ENCODE measurements at regions not wholly inside any gene's neighbourhood (a gene's known extent, or its start where the extent isn't known, plus 50 kb on each side); places are given as distances from the start of the nearest gene placed in this dataset.
"Not testable (repeated sequence)": the region's sequence is repeated elsewhere in the genome, so short reads cannot be mapped to it uniquely, and the experiment has no call there.

GRCh38 chr21:28118570-28118969 is 874.1 kb downstream of the LTN1 start:
- TF ChIP-seq MAX (IDR thresholded peaks at IDR 0.05; ENCODE audit: insufficient read depth, insufficient read length) (no peak), CTCF (IDR thresholded peaks at IDR 0.05; ENCODE audit: extremely low read depth in 1 of 2, insufficient read depth in 1 of 2, low read depth in 1 of 2, low read length in 2 of 2) (no peak), JUN (IDR thresholded peaks at IDR 0.05; ENCODE audit: borderline replicate concordance, insufficient read depth, insufficient read length, low read depth) (no peak), MYC (IDR thresholded peaks at IDR 0.05; ENCODE audit: low read depth, low read length) (no peak), POLR2AphosphoS5 (IDR thresholded peaks at IDR 0.05; ENCODE audit: insufficient read depth, low read depth, low read length) (no peak), EZH2 (IDR thresholded peaks at IDR 0.05; ENCODE audit: borderline replicate concordance, low read depth, low read length, severe bottlenecking) (no peak), GATA2 (IDR thresholded peaks at IDR 0.05; ENCODE audit: insufficient read depth, insufficient read length, low read depth, low read length) (no peak), FOS (IDR thresholded peaks at IDR 0.05; ENCODE audit: borderline replicate concordance, insufficient read depth, low read length) (no peak), POLR2A (IDR thresholded peaks at IDR 0.05; ENCODE audit: low read depth, low read length) (no peak)
- no peaks in the 10 kb centered on the region for H3K9me3 ChIP-seq (replicated peaks; ENCODE audit: control insufficient read depth, insufficient read depth, low read length)
- CTCF ChIA-PET: no interaction called here

GRCh38 chr21:28114986-28115385 is 877.7 kb downstream of the LTN1 start:
- BruUV-seq (replicated peaks); H3K9me3 ChIP-seq (replicated peaks; ENCODE audit: control insufficient read depth, insufficient read depth, low read length); H3K27ac ChIP-seq (ENCODE audit: insufficient read depth, low read depth, low read length); H3K9me1 ChIP-seq (replicated peaks; ENCODE audit: control insufficient read depth, extremely low read depth, insufficient read depth, low read length); H3K4me3 ChIP-seq (replicated peaks in 1 of 3; ENCODE audit: insufficient read depth in 1 of 3, low read depth in 1 of 3, low read length in 3 of 3); POLR2A ChIA-PET; H3K79me2 ChIP-seq (ENCODE audit: control insufficient read depth, insufficient read depth, low read length); H3K27me3 ChIP-seq (ENCODE audit: control insufficient read depth in 2 of 2, insufficient read depth in 2 of 2, low read length in 2 of 2); DNase-seq (ENCODE audit: low read depth, low spot score); H3K36me3 ChIP-seq (ENCODE audit: control insufficient read depth in 2 of 2, extremely low read depth in 1 of 2, insufficient read depth in 2 of 2, low read length in 2 of 2); H3K4me1 ChIP-seq (ENCODE audit: control insufficient read depth, extremely low read depth, insufficient read depth, low read length); H2AFZ ChIP-seq (ENCODE audit: low read depth, low read length); CTCF ChIA-PET; dilution Hi-C loops (cut with MboI; ENCODE audit: extremely low pct_ligation_motif_present, low sequenced_read_pairs); H4K20me1 ChIP-seq (replicated peaks; ENCODE audit: control insufficient read depth, extremely low read depth, insufficient read depth, low read length); H3K9ac ChIP-seq (replicated peaks; ENCODE audit: extremely low read depth, insufficient read depth, low read length); FAIRE-seq; H3K4me2 ChIP-seq (ENCODE audit: insufficient read depth, low read length): not testable (repeated sequence)
- intact Hi-C loops (cut with micrococcal nuclease): loop anchor here (5.0 kb wide), 1 partner anchor 222 kb away; no protein-coding TSS in a partner anchor

More at GRCh38 chr21:28118570-28118969, 874.1 kb downstream of the LTN1 start:
- Histone ChIP-seq H3K79me2 (ENCODE audit: control insufficient read depth, insufficient read depth, low read length) (no peaks in the 10 kb centered on the region), H4K20me1 (replicated peaks; ENCODE audit: control insufficient read depth, extremely low read depth, insufficient read depth, low read length) (no peaks in the 10 kb centered on the region), H3K9ac (replicated peaks; ENCODE audit: extremely low read depth, insufficient read depth, low read length) (no peak overlapping the region), H3K4me2 (ENCODE audit: insufficient read depth, low read length) (no peak overlapping the region), H3K27ac (ENCODE audit: insufficient read depth, low read depth, low read length) (no peak overlapping the region), H3K27me3 (ENCODE audit: control insufficient read depth in 2 of 2, insufficient read depth in 2 of 2, low read length in 2 of 2) (no peaks in the 10 kb centered on the region), H3K4me1 (ENCODE audit: control insufficient read depth, extremely low read depth, insufficient read depth, low read length) (no peaks in the 10 kb centered on the region), H3K4me3 (replicated peaks in 1 of 3; ENCODE audit: insufficient read depth in 1 of 3, low read depth in 1 of 3, low read length in 3 of 3) (no peak overlapping the region), H3K9me1 (replicated peaks; ENCODE audit: control insufficient read depth, extremely low read depth, insufficient read depth, low read length) (no peaks in the 10 kb centered on the region), H3K36me3 (ENCODE audit: control insufficient read depth in 2 of 2, extremely low read depth in 1 of 2, insufficient read depth in 2 of 2, low read length in 2 of 2) (no peaks in the 10 kb centered on the region), H2AFZ (ENCODE audit: low read depth, low read length) (no peak overlapping the region)
- FAIRE-seq (no peak), DNase-seq (ENCODE audit: low read depth, low spot score) (no peak)
- POLR2A ChIA-PET: no interaction called here
- dilution Hi-C loops (cut with MboI; ENCODE audit: extremely low pct_ligation_motif_present, low sequenced_read_pairs) (no loop called here), intact Hi-C loops (cut with micrococcal nuclease) (no loop called here)
- BruUV-seq (replicated peaks): no TSS peak
